K562 (cell line): ENCODE measurements at regions not wholly inside any gene's neighbourhood (a gene's known extent, or its start where the extent isn't known, plus 50 kb on each side); places are given as distances from the start of the nearest gene placed in this dataset.
"Not testable (repeated sequence)": the region's sequence is repeated elsewhere in the genome, so short reads cannot be mapped to it uniquely, and the experiment has no call there.

Source experiments
- ATAC-seq: fragments of 200-7000 bp; cut with Tn5 transposase; 3 replicates; pipeline ENCODE4 v1.9.1; 2020; ENCODE audit warnings: moderate library complexity
- BruUV-seq: library from RNA; stranded (reverse); fragments of 400-500 nt; replicated peaks from 2 replicates; lab custom pipeline; 2021; lab: Mats Ljungman, UMichigan
- CTCF ChIA-PET: fragments of 300-600 bp; formaldehyde crosslinking; extraction: SDS; loops from one replicate; lab custom pipeline; 2021; ENCODE audit warnings: low intra/inter-chr PET ratio; lab: Yijun Ruan, JAX
- POLR2A ChIA-PET: fragments of 300-600, 350-650 bp; sonication (Branson Sonifier 250); formaldehyde crosslinking; extraction: SDS; loops from one replicate; lab custom pipeline; 2021; ENCODE audit warnings: antibody characterized with exemption, inconsistent platforms; lab: Yijun Ruan, JAX
- DNase-seq, 4 experiments: peaks; one replicate each; pipeline versions ENCODE4 v3.0.0 to v3.0.0-alpha.2; 2011 to 2018; ENCODE audit warnings: low spot score in 3 of 4, mixed read lengths in 3 of 4; ENCODE audit errors: extremely low read depth in 1 of 4
- FAIRE-seq: peaks from 2 replicates; lab custom pipeline; 2011; peaks lifted over from hg19 to GRCh38; lab: Jason Lieb, UNC
- H2AFZ ChIP-seq: 2 replicates; pipeline ENCODE4 v1.6.0; 2011; ENCODE audit warnings: low read depth, low read length, control low read depth, inconsistent platforms
- H3K27ac ChIP-seq: fragments of 200-600 bp; 3 replicates; pipeline ENCODE4 v1.8.0; 2011; ENCODE audit warnings: low read depth, mild to moderate bottlenecking, control low read depth, inconsistent platforms, low read length, moderate library complexity, mixed read lengths; ENCODE audit errors: extremely low read depth
- H3K27me3 ChIP-seq, 2 experiments: fragments of 300-600 bp in 1 of 2; 2 replicates in 1 of 2; 3 replicates in 1 of 2; pipeline versions ENCODE4 v1.6.0 to v1.8.0; 2011; ENCODE audit warnings: inconsistent platforms in 2 of 2, low read length in 2 of 2, mild to moderate bottlenecking in 1 of 2, mixed read lengths in 1 of 2, moderate library complexity in 1 of 2; ENCODE audit not compliant: control insufficient read depth in 2 of 2, insufficient read depth in 2 of 2
- H3K36me3 ChIP-seq: fragments of 300-600 bp; 3 replicates; pipeline ENCODE4 v1.8.0; 2011; ENCODE audit warnings: mild to moderate bottlenecking, low read length, inconsistent platforms; ENCODE audit not compliant: control insufficient read depth, insufficient read depth
- H3K4me1 ChIP-seq, 2 experiments: fragments of 200-600 bp in 1 of 2; replicated peaks in 1 of 2; 2 replicates in 1 of 2; 3 replicates in 1 of 2; pipeline versions ENCODE4 v1.5.1 to v1.8.0; 2011; ENCODE audit warnings: inconsistent platforms in 2 of 2, low read length in 2 of 2, mild to moderate bottlenecking in 1 of 2, mixed read lengths in 1 of 2, moderate library complexity in 1 of 2; ENCODE audit not compliant: control insufficient read depth in 2 of 2, insufficient read depth in 2 of 2
- H3K4me2 ChIP-seq: 2 replicates; pipeline ENCODE4 v1.6.1; 2011; ENCODE audit warnings: low read length, control low read depth, inconsistent platforms, mixed read lengths; ENCODE audit not compliant: insufficient read depth
- H3K4me3 ChIP-seq: fragments of 200-600 bp; sonication (generic), shearing (Covaris generic); 2 replicates; pipeline ENCODE4 v1.5.1; 2016; ENCODE audit warnings: control low read depth, inconsistent platforms
- H3K79me2 ChIP-seq: fragments of 200-600 bp; 3 replicates; pipeline ENCODE4 v1.8.0; 2011; ENCODE audit warnings: low read length, inconsistent platforms; ENCODE audit not compliant: control insufficient read depth, insufficient read depth
- H3K9ac ChIP-seq, 2 experiments: 2 replicates each; pipeline versions ENCODE4 v1.6.0 to v1.6.1; 2011; ENCODE audit warnings: low read depth in 2 of 2, low read length in 2 of 2, control low read depth in 1 of 2, inconsistent platforms in 1 of 2, mild to moderate bottlenecking in 1 of 2, mixed read lengths in 1 of 2; ENCODE audit not compliant: insufficient read depth in 1 of 2
- H3K9me1 ChIP-seq: one replicate; pipeline ENCODE4 v1.6.0; 2011; ENCODE audit warnings: inconsistent platforms, mild to moderate bottlenecking, low read length, moderate library complexity; ENCODE audit not compliant: control insufficient read depth, insufficient read depth
- H3K9me3 ChIP-seq: replicated peaks from 2 replicates; pipeline ENCODE4 v1.5.1; 2011; ENCODE audit warnings: low read depth, low read length, inconsistent platforms; ENCODE audit not compliant: control insufficient read depth, insufficient read depth
- H4K20me1 ChIP-seq: replicated peaks from 2 replicates; pipeline ENCODE4 v1.6.1; 2011; ENCODE audit warnings: low read length, inconsistent platforms, mixed read lengths; ENCODE audit not compliant: control insufficient read depth, insufficient read depth
- ARID2 ChIP-seq: fragments of 450-650 bp; IDR thresholded peaks from 2 replicates; pipeline ENCODE4 v1.6.1; 2017; ENCODE audit warnings: antibody characterized with exemption, mild to moderate bottlenecking
- CBFA2T3 ChIP-seq: fragments of 450-650 bp; IDR thresholded peaks from 2 replicates; pipeline ENCODE4 v1.6.1; 2017
- ETS1 ChIP-seq: conservative IDR thresholded peaks from 2 replicates; pipeline ENCODE4 v1.6.1; 2011; ENCODE audit warnings: low read depth, mild to moderate bottlenecking, low read length; ENCODE audit not compliant: control insufficient read depth
- KDM1A ChIP-seq, 2 experiments: fragments of 450-650 bp; IDR thresholded peaks; 2 replicates each; pipeline ENCODE4 v1.6.1; 2016; ENCODE audit warnings: mild to moderate bottlenecking in 2 of 2
- KDM5B ChIP-seq: fragments of 200-600 bp; sonication (generic); IDR thresholded peaks from 2 replicates; pipeline ENCODE4 v1.6.1; 2012; ENCODE audit warnings: low read depth, mild to moderate bottlenecking, moderate library complexity, low read length, control low read depth, inconsistent platforms; ENCODE audit not compliant: insufficient replicate concordance
- KLF6 ChIP-seq: fragments of 250-450 bp; sonication (Bioruptor Pico); IDR thresholded peaks from 2 replicates; pipeline ENCODE4 v1.4.0; 2020; ENCODE audit warnings: mild to moderate bottlenecking, moderate library complexity, borderline replicate concordance
- NR0B1 ChIP-seq: fragments of 450-650 bp; IDR thresholded peaks from one replicate; pipeline ENCODE4 v1.6.1; 2018; ENCODE audit warnings: mild to moderate bottlenecking, moderate library complexity; ENCODE audit not compliant: partially characterized antibody
- PRMT5 ChIP-seq: sonication (generic); formaldehyde crosslinking; IDR thresholded peaks from 2 replicates; pipeline ENCODE4 v1.5.0; 2020; ENCODE audit warnings: missing genetic modification reagents
- SETDB1 ChIP-seq: IDR thresholded peaks from one replicate; pipeline ENCODE4 v1.6.1; 2012; ENCODE audit warnings: low read length, control low read depth, inconsistent platforms
- SNIP1 ChIP-seq: fragments of 450-650 bp; IDR thresholded peaks from 2 replicates; pipeline ENCODE4 v1.7.1; 2017; ENCODE audit warnings: low read depth, mild to moderate bottlenecking
- ZFP36 ChIP-seq: fragments of 150-350 bp; IDR thresholded peaks from 2 replicates; pipeline ENCODE4 v1.6.1; 2018; ENCODE audit warnings: low read length, low read depth; ENCODE audit not compliant: partially characterized antibody
- ZNF146 ChIP-seq: IDR thresholded peaks from one replicate; pipeline ENCODE4 v1.6.1; 2018; ENCODE audit warnings: missing compliant biosample characterization; ENCODE audit not compliant: unreplicated experiment
- ZNF184 ChIP-seq: sonication (generic); formaldehyde crosslinking; IDR thresholded peaks from 2 replicates; pipeline ENCODE4 v1.5.0; 2020; ENCODE audit warnings: missing genetic modification reagents
- ZNF217 ChIP-seq: sonication (generic); formaldehyde crosslinking; IDR thresholded peaks from 2 replicates; pipeline ENCODE4 v1.8.0; 2022; ENCODE audit warnings: mild to moderate bottlenecking, missing genetic modification reagents
- ZNF436 ChIP-seq: fragments of 250-450, 450-650 bp; sonication (Bioruptor Pico); formaldehyde crosslinking; IDR thresholded peaks from 2 replicates; pipeline ENCODE4 v1.7.0; 2020; ENCODE audit warnings: mild to moderate bottlenecking
- ZNF695 ChIP-seq: fragments of 450-650 bp; formaldehyde crosslinking; IDR thresholded peaks from 2 replicates; pipeline ENCODE4 v1.4.0; 2020; ENCODE audit warnings: mild to moderate bottlenecking, moderate library complexity
- ZSCAN32 ChIP-seq: fragments of 450-650 bp; formaldehyde crosslinking; IDR thresholded peaks from 2 replicates; pipeline ENCODE4 v1.4.0; 2020; ENCODE audit warnings: mild to moderate bottlenecking, moderate library complexity
- ZZZ3 ChIP-seq: fragments of 450-650 bp; IDR thresholded peaks from 2 replicates; pipeline ENCODE4 v1.6.1; 2016; ENCODE audit warnings: antibody characterized with exemption, mild to moderate bottlenecking, moderate library complexity
- WGBS: fragments of 100-300 bp; shearing (Covaris generic); methylation state at CpG from one replicate; pipeline ENCODE4 v1.1.6; 2016; ENCODE audit warnings: low coverage, mixed read lengths; ENCODE audit not compliant: insufficient coverage; ENCODE audit errors: missing lambda C conversion rate; 5-methylcytosine and 5-hydroxymethylcytosine counted together
- in situ Hi-C: fragments of 300-500 bp; cut with MboI; formaldehyde crosslinking; loops from 4 replicates; pipeline ENCODE4 v1.15.0; 2018; ENCODE audit warnings: inconsistent platforms, mixed read lengths
- intact Hi-C: fragments of 100-400 bp; cut with micrococcal nuclease; formaldehyde crosslinking; loops from 2 replicates; pipeline ENCODE4 v1.14.2; 2022

GRCh38 chr15:92739246-92739645, 83.7 kb upstream of the FAM174B start:
- BruUV-seq: not testable (repeated sequence)

GRCh38 chr15:92745845-92746271, 90.3 kb upstream of the FAM174B start:
- Histone ChIP-seq H3K9me3 (no peaks in the 10 kb centered on the region), H3K4me2 (no peak overlapping the region), H3K27me3 (peaks cover 0 to 3% of the 10 kb centered on the region in 2 experiments; a peak in 1 of 5 replicates), H3K4me3 (no peak overlapping the region), H4K20me1 (no peaks in the 10 kb centered on the region), H3K27ac (no peak overlapping the region), H3K9me1 (no peaks in the 10 kb centered on the region), H3K9ac (no peak overlapping the region), H2AFZ (no peak overlapping the region), H3K4me1 (no peaks in the 10 kb centered on the region), H3K36me3 (no peaks in the 10 kb centered on the region), H3K79me2 (no peaks in the 10 kb centered on the region)
- ChIA-PET CTCF (no interaction called here), POLR2A (no interaction called here)
- WGBS: 4% methylated on average over 4 of the region's 4 CpGs
- FAIRE-seq: no peak
- ATAC-seq: peak; percentile 45
- in situ Hi-C loops (no loop called here), intact Hi-C loops (no loop called here)
- peak in 1 of 4 experiments; percentile 14 for DNase-seq
- BruUV-seq: no TSS peak
- TF ChIP-seq ZNF436 (CRISPR knock-in tag) (no peak), NR0B1 (no peak), KDM5B (no peak), ETS1 (no peak), ZZZ3 (no peak), KLF6 (CRISPR knock-in tag) (no peak), SNIP1 (no peak), ZFP36 (no peak), SETDB1 (no peak), PRMT5 (CRISPR knock-in tag) (no peak), CBFA2T3 (peak; percentile 79), ZNF217 (CRISPR knock-in tag) (no peak), ZNF695 (no peak), ZSCAN32 (CRISPR knock-in tag) (no peak), ZNF184 (CRISPR knock-in tag) (no peak), ARID2 (no peak)

More at GRCh38 chr15:92739246-92739645, 83.7 kb upstream of the FAM174B start:
- TF ChIP-seq ZNF146 (CRISPR knock-in tag): peak; percentile 73
- TF ChIP-seq KDM1A (IDR thresholded peaks at IDR 0.05): peak in 1 of 2 experiments; percentile 12; a peak in 1 of 4 replicates
- intact Hi-C loops: loop anchor here (10.0 kb wide), 1 partner anchor 316 kb away; no protein-coding TSS in a partner anchor
- H3K36me3 ChIP-seq, H3K27me3 ChIP-seq, H3K79me2 ChIP-seq, H3K9ac ChIP-seq, H3K4me2 ChIP-seq, POLR2A ChIA-PET, H3K9me3 ChIP-seq, H2AFZ ChIP-seq, H3K4me1 ChIP-seq, H3K9me1 ChIP-seq, in situ Hi-C loops, DNase-seq, CTCF ChIA-PET, H3K27ac ChIP-seq, FAIRE-seq, ATAC-seq, H4K20me1 ChIP-seq, H3K4me3 ChIP-seq: not testable (repeated sequence)
- 0% methylated on average over 4 of the region's 4 CpGs for WGBS
